Fibroblast of lung (primary cell): ENCODE measurements at regions not wholly inside any gene's neighbourhood (a gene's known extent, or its start where the extent isn't known, plus 50 kb on each side); places are given as distances from the start of the nearest gene placed in this dataset.

ENCODE experiments used
- CTCF ChIP-seq, 2 donors: IDR thresholded peaks in 1 of 2; conservative IDR thresholded peaks in 1 of 2; 1 replicate in 1 of 2; 2 replicates in 1 of 2; pipeline ENCODE4 v1.5.1; 2011 to 2012; ENCODE audit warnings: low read length in 2 of 2, control low read depth in 1 of 2, inconsistent platforms in 1 of 2, low read depth in 1 of 2, mild to moderate bottlenecking in 1 of 2
- EZH2 ChIP-seq: IDR thresholded peaks from 2 replicates; pipeline ENCODE4 v1.5.1; 2012; ENCODE audit warnings: low read length, control low read depth, mild to moderate bottlenecking; ENCODE audit errors: missing control alignments

- TF ChIP-seq CTCF (conservative IDR thresholded peaks at IDR 0.05 in 1 of 2, IDR thresholded peaks at IDR 0.05 in 1 of 2; ENCODE audit: low read depth in 1 of 2, low read length in 2 of 2) (peak; percentile 16 to 39), EZH2 (no peak)
These were observed 145.5 kb downstream of the HMHB1 start for GRCh38 chr5:143957455-143957854.
